NAMALWA (cell line): ENCODE measurements at regions not wholly inside any gene's neighbourhood (a gene's known extent, or its start where the extent isn't known, plus 50 kb on each side); places are given as distances from the start of the nearest gene placed in this dataset.

ENCODE experiments used
- DNase-seq: peaks from one replicate; pipeline ENCODE4 v3.0.0-alpha.2; 2015; ENCODE audit warnings: low spot score

- no peak for DNase-seq
Measured at GRCh38 chr22:22744412-22745224, 100.2 kb downstream of the GGTLC2 start.

- peak; percentile 64 for DNase-seq
Measured at GRCh38 chr22:22745225-22746060, 101.0 kb downstream of the GGTLC2 start.

- no peak for DNase-seq
Measured at GRCh38 chr22:22746061-22746962, 101.9 kb downstream of the GGTLC2 start.

- peak; percentile 69 for DNase-seq
Measured at GRCh38 chr22:22746963-22747933, 102.8 kb downstream of the GGTLC2 start.

- peak; percentile 61 for DNase-seq
Measured at GRCh38 chr22:22748297-22748743, 103.9 kb downstream of the GGTLC2 start.

- DNase-seq: no peak
Measured at GRCh38 chr22:22748756-22749155, 104.3 kb downstream of the GGTLC2 start.

- DNase-seq: no peak
Measured at GRCh38 chr22:22749167-22749758, 104.8 kb downstream of the GGTLC2 start.

GRCh38 chr22:22750335-22751042, 106.1 kb downstream of the GGTLC2 start:
- DNase-seq: no peak

GRCh38 chr22:22751043-22751603, 106.7 kb downstream of the GGTLC2 start:
- DNase-seq: no peak

GRCh38 chr22:22752199-22752555, 107.8 kb downstream of the GGTLC2 start:
- no peak for DNase-seq

GRCh38 chr22:22752556-22753477, 108.4 kb downstream of the GGTLC2 start:
- peak; percentile 7 for DNase-seq

GRCh38 chr22:22753526-22754267, 109.3 kb downstream of the GGTLC2 start:
- DNase-seq: peak; percentile 82

GRCh38 chr22:22754268-22754657, 109.8 kb downstream of the GGTLC2 start:
- DNase-seq: no peak

GRCh38 chr22:22754961-22755777, 110.8 kb downstream of the GGTLC2 start:
- no peak for DNase-seq

- DNase-seq: no peak
Measured at GRCh38 chr22:22755778-22756100, 111.3 kb downstream of the GGTLC2 start.

- no peak for DNase-seq
Measured at GRCh38 chr22:22756109-22756508, 111.7 kb downstream of the GGTLC2 start.
